ENCODE measurements at regions not wholly inside any gene's neighbourhood (a gene's known extent, or its start where the extent isn't known, plus 50 kb on each side); places are given as distances from the start of the nearest gene placed in this dataset.

- Histone ChIP-seq H3K27me3 (ENCODE audit: insufficient read depth, low read depth) (no peaks in the 10 kb centered on the region), H3F3A (ENCODE audit: insufficient read depth, low read depth) (no peaks in the 10 kb centered on the region), H3K27ac (no peak overlapping the region), H3K9me2 (ENCODE audit: insufficient read depth) (no peaks in the 10 kb centered on the region), H3K36me3 (ENCODE audit: low read depth) (no peaks in the 10 kb centered on the region), H3K9me3 (ENCODE audit: insufficient read depth, low read depth) (no peaks in the 10 kb centered on the region), H3K4me3 (no peak overlapping the region), H4K20me1 (ENCODE audit: insufficient read depth) (no peaks in the 10 kb centered on the region), H3K4me1 (replicated peaks; ENCODE audit: insufficient read depth) (no peaks in the 10 kb centered on the region), H3K4me2 (no peak overlapping the region), H3K79me2 (ENCODE audit: low read depth) (no peaks in the 10 kb centered on the region), H2AFZ (no peak overlapping the region)
- ChIA-PET CTCF (no interaction called here), POLR2A (ENCODE audit: unreplicated experiment) (no interaction called here)
- no TSS peak for BruUV-seq (replicated peaks)
- intact Hi-C loops (cut with micrococcal nuclease; ENCODE audit: unreplicated experiment), result no loop called here
- DNase-seq, result no peak
- TF ChIP-seq EZH2 (IDR thresholded peaks at IDR 0.05; ENCODE audit: low read depth) (no peak), CTCF (conservative IDR thresholded peaks at IDR 0.05) (no peak)
These were observed 121.5 kb upstream of the CXCL12 start for GRCh38 chr10:44506386-44506785.

GRCh38 chr10:44510379-44511115 lies 125.7 kb upstream of the CXCL12 start:
- no peak overlapping the region for H2AFZ ChIP-seq
- H4K20me1 ChIP-seq (ENCODE audit: insufficient read depth), result no peaks in the 10 kb centered on the region
- no peak overlapping the region for H3K4me2 ChIP-seq
- no peaks in the 10 kb centered on the region for H3K9me3 ChIP-seq (ENCODE audit: insufficient read depth, low read depth)
- H3K36me3 ChIP-seq (ENCODE audit: low read depth), result no peaks in the 10 kb centered on the region
- intact Hi-C loops (cut with micrococcal nuclease; ENCODE audit: unreplicated experiment), result no loop called here
- BruUV-seq (replicated peaks), result no TSS peak
- H3K27me3 ChIP-seq (ENCODE audit: insufficient read depth, low read depth), result peaks cover 6% of the 10 kb centered on the region
- H3F3A ChIP-seq (ENCODE audit: insufficient read depth, low read depth), result no peaks in the 10 kb centered on the region
- no peaks in the 10 kb centered on the region for H3K4me1 ChIP-seq (replicated peaks; ENCODE audit: insufficient read depth)
- no peaks in the 10 kb centered on the region for H3K79me2 ChIP-seq (ENCODE audit: low read depth)
- POLR2A ChIA-PET (ENCODE audit: unreplicated experiment), result no interaction called here
- H3K4me3 ChIP-seq, result no peak overlapping the region
- DNase-seq, result no peak
- no peak overlapping the region for H3K27ac ChIP-seq
- CTCF ChIA-PET, result no interaction called here
- H3K9me2 ChIP-seq (ENCODE audit: insufficient read depth), result no peaks in the 10 kb centered on the region
- TF ChIP-seq EZH2 (IDR thresholded peaks at IDR 0.05; ENCODE audit: low read depth) (no peak), CTCF (conservative IDR thresholded peaks at IDR 0.05) (no peak)

GRCh38 chr10:44511166-44511565 lies 126.3 kb upstream of the CXCL12 start:
- H3K27ac ChIP-seq, result no peak overlapping the region
- H3K9me3 ChIP-seq (ENCODE audit: insufficient read depth, low read depth), result no peaks in the 10 kb centered on the region
- peaks cover 9% of the 10 kb centered on the region for H3K27me3 ChIP-seq (ENCODE audit: insufficient read depth, low read depth)
- no TSS peak for BruUV-seq (replicated peaks)
- no peak overlapping the region for H2AFZ ChIP-seq
- H3K4me2 ChIP-seq, result no peak overlapping the region
- POLR2A ChIA-PET (ENCODE audit: unreplicated experiment), result no interaction called here
- CTCF ChIA-PET, result no interaction called here
- H3F3A ChIP-seq (ENCODE audit: insufficient read depth, low read depth), result no peaks in the 10 kb centered on the region
- H3K4me3 ChIP-seq, result no peak overlapping the region
- H3K9me2 ChIP-seq (ENCODE audit: insufficient read depth), result no peaks in the 10 kb centered on the region
- no peaks in the 10 kb centered on the region for H3K36me3 ChIP-seq (ENCODE audit: low read depth)
- intact Hi-C loops (cut with micrococcal nuclease; ENCODE audit: unreplicated experiment), result no loop called here
- no peaks in the 10 kb centered on the region for H3K4me1 ChIP-seq (replicated peaks; ENCODE audit: insufficient read depth)
- TF ChIP-seq EZH2 (IDR thresholded peaks at IDR 0.05; ENCODE audit: low read depth) (no peak), CTCF (conservative IDR thresholded peaks at IDR 0.05) (no peak)
- no peak for DNase-seq
- no peaks in the 10 kb centered on the region for H3K79me2 ChIP-seq (ENCODE audit: low read depth)
- no peaks in the 10 kb centered on the region for H4K20me1 ChIP-seq (ENCODE audit: insufficient read depth)

Data from PC-9 (cell line).